Calu3 (cell line): ENCODE measurements at regions not wholly inside any gene's neighbourhood (a gene's known extent, or its start where the extent isn't known, plus 50 kb on each side); places are given as distances from the start of the nearest gene placed in this dataset.

ENCODE experiments used
- BruUV-seq: library from RNA; stranded (reverse); fragments of 400-500 nt; replicated peaks from 2 replicates; lab custom pipeline; 2021; lab: Mats Ljungman, UMichigan
- CTCF ChIA-PET: fragments of 300-600 bp; sonication (Branson Sonifier 250); formaldehyde crosslinking; loops from one replicate; lab custom pipeline; 2022; ENCODE audit warnings: antibody characterized with exemption; lab: Charles Lee
- DNase-seq: peaks from one replicate; pipeline ENCODE4 v3.0.0; 2022
- H3K27ac Mint-ChIP-seq: one replicate; pipeline ENCODE4 v1.8.0; 2022; ENCODE audit warnings: mixed read lengths; ENCODE audit not compliant: unreplicated experiment
- H3K27me3 Mint-ChIP-seq: one replicate; pipeline ENCODE4 v1.8.0; 2022; ENCODE audit warnings: mixed read lengths; ENCODE audit not compliant: unreplicated experiment
- H3K36me3 Mint-ChIP-seq: one replicate; pipeline ENCODE4 v1.8.0; 2022; ENCODE audit warnings: mild to moderate bottlenecking, moderate library complexity, mixed read lengths; ENCODE audit not compliant: insufficient read depth, unreplicated experiment
- H3K4me1 Mint-ChIP-seq: one replicate; pipeline ENCODE4 v1.8.0; 2022; ENCODE audit warnings: mild to moderate bottlenecking, low read depth, mixed read lengths; ENCODE audit not compliant: unreplicated experiment
- H3K4me3 Mint-ChIP-seq: one replicate; pipeline ENCODE4 v1.8.0; 2022; ENCODE audit warnings: mild to moderate bottlenecking, low read depth, moderate library complexity, mixed read lengths; ENCODE audit not compliant: unreplicated experiment
- H3K9me3 Mint-ChIP-seq: one replicate; pipeline ENCODE4 v1.8.0; 2022; ENCODE audit warnings: low read depth, mixed read lengths; ENCODE audit not compliant: unreplicated experiment
- intact Hi-C: fragments of 100-400 bp; cut with micrococcal nuclease; formaldehyde crosslinking; loops from one replicate; pipeline ENCODE4 v1.10.0; 2022; ENCODE audit not compliant: unreplicated experiment
- TF ChIP-seq, protein P1 (sequence below): fragments of 200-600 bp; IDR thresholded peaks from one replicate; pipeline ENCODE4 v1.8.0; 2022; ENCODE audit warnings: antibody characterized with exemption; ENCODE audit not compliant: unreplicated experiment

DNA sequence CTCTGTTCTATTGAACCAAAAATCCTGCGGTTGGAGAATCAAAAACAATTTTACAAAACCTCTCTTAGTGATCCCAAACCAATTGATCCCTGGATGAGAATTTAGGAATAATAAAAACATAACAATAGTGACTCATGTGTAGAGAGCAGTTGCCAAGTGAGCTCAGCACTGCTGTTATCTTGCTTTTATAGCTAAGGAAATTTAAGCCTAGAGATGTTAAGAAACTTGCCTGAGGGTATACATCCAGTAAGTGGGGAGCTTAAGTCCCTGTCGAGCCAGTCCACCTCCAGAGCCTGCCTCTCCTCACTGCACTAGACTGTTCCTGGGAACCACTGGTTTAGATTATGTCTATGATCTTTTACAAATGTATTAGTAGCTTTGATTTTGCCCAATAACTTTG is 358.4 kb upstream of the LMCD1 start:
- Mint-ChIP-seq H3K4me1 (no peaks in the 10 kb centered on the region), H3K4me3 (no peak overlapping the region), H3K9me3 (no peaks in the 10 kb centered on the region), H3K27ac (no peak overlapping the region), H3K27me3 (no peaks in the 10 kb centered on the region), H3K36me3 (no peaks in the 10 kb centered on the region)
- intact Hi-C loops: no loop called here
- TF ChIP-seq, protein P1, sequence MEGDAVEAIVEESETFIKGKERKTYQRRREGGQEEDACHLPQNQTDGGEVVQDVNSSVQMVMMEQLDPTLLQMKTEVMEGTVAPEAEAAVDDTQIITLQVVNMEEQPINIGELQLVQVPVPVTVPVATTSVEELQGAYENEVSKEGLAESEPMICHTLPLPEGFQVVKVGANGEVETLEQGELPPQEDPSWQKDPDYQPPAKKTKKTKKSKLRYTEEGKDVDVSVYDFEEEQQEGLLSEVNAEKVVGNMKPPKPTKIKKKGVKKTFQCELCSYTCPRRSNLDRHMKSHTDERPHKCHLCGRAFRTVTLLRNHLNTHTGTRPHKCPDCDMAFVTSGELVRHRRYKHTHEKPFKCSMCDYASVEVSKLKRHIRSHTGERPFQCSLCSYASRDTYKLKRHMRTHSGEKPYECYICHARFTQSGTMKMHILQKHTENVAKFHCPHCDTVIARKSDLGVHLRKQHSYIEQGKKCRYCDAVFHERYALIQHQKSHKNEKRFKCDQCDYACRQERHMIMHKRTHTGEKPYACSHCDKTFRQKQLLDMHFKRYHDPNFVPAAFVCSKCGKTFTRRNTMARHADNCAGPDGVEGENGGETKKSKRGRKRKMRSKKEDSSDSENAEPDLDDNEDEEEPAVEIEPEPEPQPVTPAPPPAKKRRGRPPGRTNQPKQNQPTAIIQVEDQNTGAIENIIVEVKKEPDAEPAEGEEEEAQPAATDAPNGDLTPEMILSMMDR: no peak
- CTCF ChIA-PET: no interaction called here
- DNase-seq: no peak
- BruUV-seq: no TSS peak

DNA sequence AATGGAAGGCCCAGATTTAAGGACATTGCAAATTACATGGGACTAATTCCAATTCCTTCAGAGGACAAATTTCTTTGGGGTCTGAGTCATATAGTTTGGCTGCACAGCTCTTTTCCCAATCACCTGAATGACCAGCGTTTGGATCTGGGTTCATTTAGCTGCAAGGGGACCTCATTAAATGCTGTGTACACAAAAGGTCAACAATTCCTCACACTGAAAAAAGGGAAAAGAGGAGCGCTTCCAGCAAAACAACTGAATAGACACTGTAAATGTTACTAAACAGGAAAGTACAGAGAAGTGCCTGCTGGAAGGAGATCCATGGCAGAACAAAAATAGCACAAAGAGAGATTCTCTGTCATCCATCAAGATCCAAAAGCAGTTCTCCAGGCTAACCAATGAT is 356.0 kb upstream of the LMCD1 start:
- H3K9me3 Mint-ChIP-seq: no peaks in the 10 kb centered on the region
- intact Hi-C loops: no loop called here
- CTCF ChIA-PET: no interaction called here
- no peaks in the 10 kb centered on the region for H3K36me3 Mint-ChIP-seq
- no TSS peak for BruUV-seq
- H3K4me1 Mint-ChIP-seq: no peaks in the 10 kb centered on the region
- TF ChIP-seq, protein P1: no peak
- no peak overlapping the region for H3K4me3 Mint-ChIP-seq
- no peaks in the 10 kb centered on the region for H3K27me3 Mint-ChIP-seq
- no peak for DNase-seq
- H3K27ac Mint-ChIP-seq: no peak overlapping the region

DNA sequence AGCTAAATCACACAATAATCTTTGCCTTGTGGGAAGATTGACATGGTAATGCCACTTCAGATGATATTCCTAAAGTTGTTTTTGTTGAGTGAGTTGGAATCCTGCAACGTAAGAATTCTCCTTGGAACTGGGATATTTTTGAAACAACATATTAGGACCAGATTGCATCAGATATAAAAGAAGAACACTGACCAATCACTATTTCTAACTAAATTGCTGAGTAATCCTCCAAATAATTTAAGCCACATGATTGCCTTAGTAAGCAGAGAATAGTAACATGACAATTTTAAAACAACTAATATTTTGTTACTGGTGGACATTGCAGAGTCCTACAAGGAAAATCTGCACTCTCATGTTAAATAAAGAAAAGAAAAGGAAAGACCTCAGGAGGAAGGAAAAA is 353.9 kb upstream of the LMCD1 start:
- Mint-ChIP-seq H3K36me3 (no peaks in the 10 kb centered on the region), H3K27me3 (no peaks in the 10 kb centered on the region), H3K9me3 (no peaks in the 10 kb centered on the region), H3K4me3 (no peak overlapping the region), H3K4me1 (no peaks in the 10 kb centered on the region), H3K27ac (no peak overlapping the region)
- BruUV-seq: no TSS peak
- no peak for DNase-seq
- TF ChIP-seq, protein P1: no peak
- intact Hi-C loops: no loop called here
- CTCF ChIA-PET: no interaction called here

DNA sequence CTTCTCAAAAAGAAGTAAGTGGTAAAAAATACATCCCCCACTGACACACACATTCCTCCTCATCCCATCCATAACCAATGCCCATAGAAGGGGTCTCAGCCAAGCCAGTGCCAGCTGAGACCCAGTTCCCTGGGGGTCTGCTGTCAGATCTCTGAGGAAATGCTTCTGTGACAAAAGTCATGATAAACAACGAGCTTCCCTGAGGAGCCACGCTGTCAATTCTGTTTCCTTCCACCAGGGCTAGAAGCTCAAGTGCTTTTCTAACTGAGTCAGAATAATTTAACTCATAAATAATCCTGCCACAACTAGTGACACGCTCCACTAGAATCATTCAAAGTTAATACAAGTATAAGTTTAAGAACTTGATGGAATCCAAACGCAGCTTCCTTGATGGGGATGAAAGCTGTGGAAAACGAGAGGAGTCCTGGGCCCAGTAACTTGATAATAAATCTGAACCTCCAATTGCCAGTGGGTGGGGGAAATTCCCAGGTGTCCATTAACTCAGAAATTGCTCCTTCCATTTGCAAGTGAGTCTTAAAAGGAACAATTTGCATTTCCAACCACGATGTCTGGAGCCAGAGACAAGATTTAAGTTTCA is 348.7 kb upstream of the LMCD1 start:
- TF ChIP-seq, protein P1: no peak
- no peaks in the 10 kb centered on the region for H3K4me1 Mint-ChIP-seq
- no peaks in the 10 kb centered on the region for H3K36me3 Mint-ChIP-seq
- H3K27me3 Mint-ChIP-seq: no peaks in the 10 kb centered on the region
- no peak for DNase-seq
- intact Hi-C loops: no loop called here
- H3K27ac Mint-ChIP-seq: no peak overlapping the region
- CTCF ChIA-PET: interaction anchor here (0.7 kb wide), 1 partner anchor 83 kb away, joined by 3 read pairs; no protein-coding TSS in a partner anchor
- no TSS peak for BruUV-seq
- H3K9me3 Mint-ChIP-seq: peaks cover 3% of the 10 kb centered on the region
- H3K4me3 Mint-ChIP-seq: no peak overlapping the region
